Fibroblast of lung (primary cell): ENCODE measurements at regions not wholly inside any gene's neighbourhood (a gene's known extent, or its start where the extent isn't known, plus 50 kb on each side); places are given as distances from the start of the nearest gene placed in this dataset.

Experiments
- DNase-seq, 2 donors: peaks; one replicate each; pipeline versions ENCODE4 v3.0.0 to v3.0.0-alpha.2; 2010; ENCODE audit warnings: low read depth in 2 of 2
- H2AFZ ChIP-seq: 2 replicates; pipeline ENCODE4 v1.5.1; 2012; ENCODE audit warnings: low read length, control low read depth, inconsistent platforms
- H3K27ac ChIP-seq: 2 replicates; pipeline ENCODE4 v1.5.1; 2011; ENCODE audit warnings: low read length, control low read depth; ENCODE audit not compliant: insufficient read depth
- H3K27me3 ChIP-seq: 2 replicates; pipeline ENCODE4 v1.5.1; 2011; ENCODE audit warnings: mild to moderate bottlenecking, low read length; ENCODE audit not compliant: control insufficient read depth, insufficient read depth
- H3K36me3 ChIP-seq: 2 replicates; pipeline ENCODE4 v1.5.1; 2011; ENCODE audit warnings: low read length; ENCODE audit not compliant: control insufficient read depth, insufficient read depth
- H3K4me1 ChIP-seq: 2 replicates; pipeline ENCODE4 v1.5.1; 2011; ENCODE audit warnings: low read length; ENCODE audit not compliant: control insufficient read depth, insufficient read depth; ENCODE audit errors: extremely low read depth
- H3K4me2 ChIP-seq: 2 replicates; pipeline ENCODE4 v1.5.1; 2011; ENCODE audit warnings: low read length, control low read depth; ENCODE audit not compliant: insufficient read depth; ENCODE audit errors: extremely low read depth
- H3K4me3 ChIP-seq, 4 experiments: fragments of 200-600 bp in 1 of 4; sonication (generic) in 1 of 4; replicated peaks in 1 of 4; 2 replicates each; pipeline ENCODE4 v1.5.1; 2011 to 2016; ENCODE audit warnings: low read length in 4 of 4, low read depth in 3 of 4, mild to moderate bottlenecking in 3 of 4, control low read depth in 2 of 4, inconsistent platforms in 1 of 4, mixed read lengths in 1 of 4; ENCODE audit not compliant: insufficient read depth in 1 of 4; ENCODE audit errors: control extremely low read depth in 1 of 4
- H3K79me2 ChIP-seq: 2 replicates; pipeline ENCODE4 v1.5.1; 2012; ENCODE audit warnings: mild to moderate bottlenecking, low read length, inconsistent platforms; ENCODE audit not compliant: control insufficient read depth, insufficient read depth
- H3K9ac ChIP-seq: 2 replicates; pipeline ENCODE4 v1.5.1; 2011; ENCODE audit warnings: mild to moderate bottlenecking, low read length, control low read depth; ENCODE audit not compliant: insufficient read depth
- H3K9me3 ChIP-seq: 2 replicates; pipeline ENCODE4 v1.5.1; 2012; ENCODE audit warnings: low read depth, low read length; ENCODE audit not compliant: control insufficient read depth, insufficient read depth
- H4K20me1 ChIP-seq: 2 replicates; pipeline ENCODE4 v1.5.1; 2011; ENCODE audit warnings: low read length; ENCODE audit not compliant: control insufficient read depth, insufficient read depth; ENCODE audit errors: extremely low read depth
- EZH2 ChIP-seq: IDR thresholded peaks from 2 replicates; pipeline ENCODE4 v1.5.1; 2012; ENCODE audit warnings: low read length, control low read depth, mild to moderate bottlenecking; ENCODE audit errors: missing control alignments
- TF ChIP-seq, protein P1 (sequence below), 2 donors: IDR thresholded peaks in 1 of 2; conservative IDR thresholded peaks in 1 of 2; 1 replicate in 1 of 2; 2 replicates in 1 of 2; pipeline ENCODE4 v1.5.1; 2011 to 2012; ENCODE audit warnings: low read length in 2 of 2, control low read depth in 1 of 2, inconsistent platforms in 1 of 2, low read depth in 1 of 2, mild to moderate bottlenecking in 1 of 2

DNA sequence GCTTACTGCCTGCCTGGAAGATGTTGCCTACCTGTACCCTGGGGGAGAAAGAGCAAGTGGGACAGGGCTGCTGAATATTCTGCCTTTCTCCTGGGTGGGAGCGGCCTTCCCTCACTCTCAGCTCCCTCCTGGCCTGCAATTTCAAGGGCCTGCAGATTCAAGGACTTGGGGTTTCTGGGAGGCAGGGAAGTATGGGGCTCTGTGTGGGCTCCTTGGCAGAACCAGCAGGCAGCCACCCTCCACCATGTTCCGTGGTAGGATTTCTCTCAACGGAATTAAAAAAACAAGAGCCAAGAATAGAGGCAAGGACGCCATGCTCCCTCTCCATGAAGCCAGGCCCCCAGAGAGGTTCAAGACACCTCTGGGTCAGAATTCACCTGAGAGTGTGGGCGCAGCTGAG is 127.7 kb downstream of the NAV1 start:
- DNase-seq, result no peak
- Histone ChIP-seq H3K27me3 (no peaks in the 10 kb centered on the region), H2AFZ (no peak overlapping the region), H3K79me2 (peaks cover 99% of the 10 kb centered on the region), H3K27ac (no peak overlapping the region), H3K4me3 (no peak overlapping the region), H3K36me3 (peaks cover 15% of the 10 kb centered on the region), H3K9ac (no peak overlapping the region), H4K20me1 (peaks cover 17% of the 10 kb centered on the region), H3K4me1 (peaks cover 3% of the 10 kb centered on the region), H3K4me2 (no peak overlapping the region), H3K9me3 (no peaks in the 10 kb centered on the region)
- TF ChIP-seq EZH2, result no peak
- TF ChIP-seq, protein P1, sequence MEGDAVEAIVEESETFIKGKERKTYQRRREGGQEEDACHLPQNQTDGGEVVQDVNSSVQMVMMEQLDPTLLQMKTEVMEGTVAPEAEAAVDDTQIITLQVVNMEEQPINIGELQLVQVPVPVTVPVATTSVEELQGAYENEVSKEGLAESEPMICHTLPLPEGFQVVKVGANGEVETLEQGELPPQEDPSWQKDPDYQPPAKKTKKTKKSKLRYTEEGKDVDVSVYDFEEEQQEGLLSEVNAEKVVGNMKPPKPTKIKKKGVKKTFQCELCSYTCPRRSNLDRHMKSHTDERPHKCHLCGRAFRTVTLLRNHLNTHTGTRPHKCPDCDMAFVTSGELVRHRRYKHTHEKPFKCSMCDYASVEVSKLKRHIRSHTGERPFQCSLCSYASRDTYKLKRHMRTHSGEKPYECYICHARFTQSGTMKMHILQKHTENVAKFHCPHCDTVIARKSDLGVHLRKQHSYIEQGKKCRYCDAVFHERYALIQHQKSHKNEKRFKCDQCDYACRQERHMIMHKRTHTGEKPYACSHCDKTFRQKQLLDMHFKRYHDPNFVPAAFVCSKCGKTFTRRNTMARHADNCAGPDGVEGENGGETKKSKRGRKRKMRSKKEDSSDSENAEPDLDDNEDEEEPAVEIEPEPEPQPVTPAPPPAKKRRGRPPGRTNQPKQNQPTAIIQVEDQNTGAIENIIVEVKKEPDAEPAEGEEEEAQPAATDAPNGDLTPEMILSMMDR (conservative IDR thresholded peaks at IDR 0.05 in 1 of 2, IDR thresholded peaks at IDR 0.05 in 1 of 2; ENCODE audit: low read depth in 1 of 2, low read length in 2 of 2), result no peak

DNA sequence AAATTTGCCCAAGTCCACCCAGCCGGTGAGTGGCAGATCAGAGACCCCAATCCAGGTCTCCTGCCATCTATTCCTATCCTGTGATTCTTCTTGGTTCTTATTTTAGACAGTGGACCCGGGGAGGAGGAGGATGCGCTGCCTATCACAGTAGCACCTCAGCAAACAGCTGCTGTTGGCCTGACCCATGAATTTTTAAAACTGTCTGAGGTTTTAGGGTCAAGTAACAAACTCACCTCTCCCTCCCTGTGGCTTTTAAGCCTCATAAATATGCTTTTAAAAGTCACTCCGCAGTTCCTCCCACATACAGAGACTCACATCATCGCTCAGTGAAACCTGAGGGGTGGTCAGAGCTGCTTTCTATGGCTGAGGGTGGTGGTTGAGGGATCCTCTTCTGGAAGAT is 128.6 kb downstream of the NAV1 start:
- H3K79me2 ChIP-seq, result peaks cover 99% of the 10 kb centered on the region
- no peak overlapping the region for H3K9ac ChIP-seq
- H3K4me3 ChIP-seq, result no peak overlapping the region
- H3K4me2 ChIP-seq, result no peak overlapping the region
- no peak overlapping the region for H2AFZ ChIP-seq
- TF ChIP-seq, protein P1 (conservative IDR thresholded peaks at IDR 0.05 in 1 of 2, IDR thresholded peaks at IDR 0.05 in 1 of 2; ENCODE audit: low read depth in 1 of 2, low read length in 2 of 2), result no peak
- no peak for TF ChIP-seq EZH2
- H3K4me1 ChIP-seq, result peaks cover 3% of the 10 kb centered on the region
- H3K27me3 ChIP-seq, result no peaks in the 10 kb centered on the region
- H3K36me3 ChIP-seq, result peaks cover 14% of the 10 kb centered on the region
- no peak for DNase-seq
- no peak overlapping the region for H3K27ac ChIP-seq
- H4K20me1 ChIP-seq, result peaks cover 14% of the 10 kb centered on the region
- no peaks in the 10 kb centered on the region for H3K9me3 ChIP-seq

DNA sequence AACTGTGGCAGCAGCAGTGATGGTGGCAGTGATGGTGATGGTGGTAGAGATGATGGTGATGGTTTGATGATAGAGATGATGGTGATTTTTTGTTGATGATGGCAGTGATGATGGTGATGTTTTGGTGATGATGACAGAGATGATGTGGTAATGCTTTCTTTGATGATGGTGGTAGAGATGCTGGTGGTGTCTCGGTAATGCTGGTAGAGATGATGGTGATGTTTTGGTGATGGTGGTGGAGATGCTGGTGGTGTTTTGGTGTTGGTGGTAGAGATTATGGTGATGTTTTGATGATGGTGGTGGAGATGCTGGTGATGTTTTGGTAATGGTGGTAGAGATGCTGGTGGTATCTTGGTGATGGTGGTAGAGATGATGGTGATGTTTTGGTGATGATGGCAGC is 131.6 kb downstream of the NAV1 start:
- TF ChIP-seq EZH2, result no peak
- TF ChIP-seq, protein P1 (conservative IDR thresholded peaks at IDR 0.05 in 1 of 2, IDR thresholded peaks at IDR 0.05 in 1 of 2; ENCODE audit: low read depth in 1 of 2, low read length in 2 of 2), result no peak
- Histone ChIP-seq H3K9ac (no peak overlapping the region), H3K36me3 (peaks cover 12% of the 10 kb centered on the region), H3K4me3 (no peak overlapping the region), H4K20me1 (peaks cover 7% of the 10 kb centered on the region), H3K27ac (no peak overlapping the region), H3K27me3 (no peaks in the 10 kb centered on the region), H3K4me1 (peaks cover 5% of the 10 kb centered on the region), H3K4me2 (no peak overlapping the region), H3K79me2 (peaks cover 98% of the 10 kb centered on the region), H3K9me3 (no peaks in the 10 kb centered on the region), H2AFZ (no peak overlapping the region)
- DNase-seq, result no peak
